ENCODE measurements at regions not wholly inside any gene's neighbourhood (a gene's known extent, or its start where the extent isn't known, plus 50 kb on each side); places are given as distances from the start of the nearest gene placed in this dataset.

DNA sequence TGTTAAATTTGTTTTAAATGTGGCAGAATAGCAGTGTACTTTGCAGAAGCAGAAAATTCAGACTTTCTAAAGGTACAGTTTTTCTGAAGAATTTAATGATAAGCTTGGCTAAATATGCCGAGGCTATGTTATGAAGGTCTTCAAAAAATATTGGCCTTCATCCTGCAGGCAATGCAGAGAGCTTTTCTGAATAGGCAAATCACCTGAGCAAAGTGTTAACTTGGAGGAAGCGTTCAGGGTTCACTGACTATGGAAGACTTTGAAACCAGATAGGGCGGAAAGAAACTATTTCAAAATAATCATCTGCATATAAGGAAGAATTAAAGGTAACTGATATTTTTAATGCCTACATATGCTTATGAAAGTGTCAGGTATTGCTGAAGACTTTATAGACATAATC lies 133.7 kb upstream of the SETBP1 start:
- no peak for TF ChIP-seq EZH2 (IDR thresholded peaks at IDR 0.05; ENCODE audit: borderline replicate concordance, low read depth, low read length, poor library complexity, severe bottlenecking)
- TF ChIP-seq, protein P1, sequence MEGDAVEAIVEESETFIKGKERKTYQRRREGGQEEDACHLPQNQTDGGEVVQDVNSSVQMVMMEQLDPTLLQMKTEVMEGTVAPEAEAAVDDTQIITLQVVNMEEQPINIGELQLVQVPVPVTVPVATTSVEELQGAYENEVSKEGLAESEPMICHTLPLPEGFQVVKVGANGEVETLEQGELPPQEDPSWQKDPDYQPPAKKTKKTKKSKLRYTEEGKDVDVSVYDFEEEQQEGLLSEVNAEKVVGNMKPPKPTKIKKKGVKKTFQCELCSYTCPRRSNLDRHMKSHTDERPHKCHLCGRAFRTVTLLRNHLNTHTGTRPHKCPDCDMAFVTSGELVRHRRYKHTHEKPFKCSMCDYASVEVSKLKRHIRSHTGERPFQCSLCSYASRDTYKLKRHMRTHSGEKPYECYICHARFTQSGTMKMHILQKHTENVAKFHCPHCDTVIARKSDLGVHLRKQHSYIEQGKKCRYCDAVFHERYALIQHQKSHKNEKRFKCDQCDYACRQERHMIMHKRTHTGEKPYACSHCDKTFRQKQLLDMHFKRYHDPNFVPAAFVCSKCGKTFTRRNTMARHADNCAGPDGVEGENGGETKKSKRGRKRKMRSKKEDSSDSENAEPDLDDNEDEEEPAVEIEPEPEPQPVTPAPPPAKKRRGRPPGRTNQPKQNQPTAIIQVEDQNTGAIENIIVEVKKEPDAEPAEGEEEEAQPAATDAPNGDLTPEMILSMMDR (conservative IDR thresholded peaks at IDR 0.05; ENCODE audit: low read depth, low read length) = no peak

All from A673 (cell line).